ENCODE measurements at regions not wholly inside any gene's neighbourhood (a gene's known extent, or its start where the extent isn't known, plus 50 kb on each side); places are given as distances from the start of the nearest gene placed in this dataset.

- no peak for DNase-seq (ENCODE audit: low spot score)
These were observed 96.4 kb upstream of the HS3ST1 start for GRCh38 chr4:11525085-11525484.

- DNase-seq (ENCODE audit: low spot score): no peak
These were observed 90.1 kb upstream of the HS3ST1 start for GRCh38 chr4:11518754-11519153.

- DNase-seq (ENCODE audit: low spot score): no peak
These were observed 86.2 kb upstream of the HS3ST1 start for GRCh38 chr4:11514779-11515419.

GRCh38 chr4:11514003-11514402 is 85.3 kb upstream of the HS3ST1 start:
- DNase-seq (ENCODE audit: low spot score): no peak

GRCh38 chr4:11512871-11513270 is 84.2 kb upstream of the HS3ST1 start:
- DNase-seq (ENCODE audit: low spot score): no peak

- no peak for DNase-seq (ENCODE audit: low spot score)
These were observed 82.6 kb upstream of the HS3ST1 start for GRCh38 chr4:11511321-11511720.

GRCh38 chr4:11507920-11508319 is 79.2 kb upstream of the HS3ST1 start:
- no peak for DNase-seq (ENCODE audit: low spot score)

GRCh38 chr4:11506194-11506593 is 77.5 kb upstream of the HS3ST1 start:
- DNase-seq (ENCODE audit: low spot score): no peak

- no peak for DNase-seq (ENCODE audit: low spot score)
These were observed 76.7 kb upstream of the HS3ST1 start for GRCh38 chr4:11505221-11505971.

- no peak for DNase-seq (ENCODE audit: low spot score)
These were observed 74.5 kb upstream of the HS3ST1 start for GRCh38 chr4:11503166-11503565.

GRCh38 chr4:11497972-11498371 is 69.3 kb upstream of the HS3ST1 start:
- DNase-seq (ENCODE audit: low spot score): no peak

GRCh38 chr4:11497212-11497806 is 68.6 kb upstream of the HS3ST1 start:
- no peak for DNase-seq (ENCODE audit: low spot score)

- DNase-seq (ENCODE audit: low spot score): no peak
These were observed 67.7 kb upstream of the HS3ST1 start for GRCh38 chr4:11496351-11496829.

- no peak for DNase-seq (ENCODE audit: low spot score)
These were observed 67.1 kb upstream of the HS3ST1 start for GRCh38 chr4:11495818-11496217.

- DNase-seq (ENCODE audit: low spot score): no peak
These were observed 66.6 kb upstream of the HS3ST1 start for GRCh38 chr4:11495291-11495690.

GRCh38 chr4:11494232-11494631 is 65.5 kb upstream of the HS3ST1 start:
- no peak for DNase-seq (ENCODE audit: low spot score)

GRCh38 chr4:11489453-11490083 is 60.9 kb upstream of the HS3ST1 start:
- no peak for DNase-seq (ENCODE audit: low spot score)

GRCh38 chr4:11488657-11489452 is 60.2 kb upstream of the HS3ST1 start:
- DNase-seq (ENCODE audit: low spot score): no peak

- no peak for DNase-seq (ENCODE audit: low spot score)
These were observed 59.3 kb upstream of the HS3ST1 start for GRCh38 chr4:11487868-11488544.

GRCh38 chr4:11487139-11487538 is 58.4 kb upstream of the HS3ST1 start:
- no peak for DNase-seq (ENCODE audit: low spot score)

- no peak for DNase-seq (ENCODE audit: low spot score)
These were observed 57.2 kb upstream of the HS3ST1 start for GRCh38 chr4:11485926-11486325.
